ENCODE measurements at regions not wholly inside any gene's neighbourhood (a gene's known extent, or its start where the extent isn't known, plus 50 kb on each side); places are given as distances from the start of the nearest gene placed in this dataset.

- DNase-seq (ENCODE audit: low spot score in 2 of 2): no peak
- H3K4me1 ChIP-seq: no peaks in the 10 kb centered on the region
- no peak overlapping the region for H3K4me3 ChIP-seq
- intact Hi-C loops (cut with DNase I; ENCODE audit: low total_unique reads): no loop called here
- H3K9me3 ChIP-seq: no peaks in the 10 kb centered on the region
- no peaks in the 10 kb centered on the region for H3K36me3 ChIP-seq
- TF ChIP-seq POLR2AphosphoS5 (IDR thresholded peaks at IDR 0.05): no peak
- TF ChIP-seq CTCF (IDR thresholded peaks at IDR 0.05): no peak
- no peak for TF ChIP-seq POLR2A (IDR thresholded peaks at IDR 0.05)
- no peak overlapping the region for H3K27ac ChIP-seq
- H3K27me3 ChIP-seq: no peaks in the 10 kb centered on the region
Observed at GRCh38 chr4:170849969-170850368, 760.2 kb upstream of the AADAT start.

GRCh38 chr4:170827562-170828274 is 738.0 kb upstream of the AADAT start:
- no peaks in the 10 kb centered on the region for H3K36me3 ChIP-seq
- DNase-seq (ENCODE audit: low spot score in 2 of 2): no peak
- intact Hi-C loops (cut with DNase I; ENCODE audit: low total_unique reads): no loop called here
- no peak overlapping the region for H3K4me3 ChIP-seq
- no peaks in the 10 kb centered on the region for H3K9me3 ChIP-seq
- H3K27me3 ChIP-seq: no peaks in the 10 kb centered on the region
- H3K4me1 ChIP-seq: no peaks in the 10 kb centered on the region
- TF ChIP-seq POLR2AphosphoS5 (IDR thresholded peaks at IDR 0.05): no peak
- no peak for TF ChIP-seq POLR2A (IDR thresholded peaks at IDR 0.05)
- TF ChIP-seq CTCF (IDR thresholded peaks at IDR 0.05): no peak
- H3K27ac ChIP-seq: no peak overlapping the region

GRCh38 chr4:170818786-170819185 is 729.0 kb upstream of the AADAT start:
- intact Hi-C loops (cut with DNase I; ENCODE audit: low total_unique reads): no loop called here
- no peak for DNase-seq (ENCODE audit: low spot score in 2 of 2)
- Histone ChIP-seq H3K36me3 (no peaks in the 10 kb centered on the region), H3K4me3 (no peak overlapping the region), H3K27ac (no peak overlapping the region), H3K4me1 (no peaks in the 10 kb centered on the region), H3K27me3 (no peaks in the 10 kb centered on the region), H3K9me3 (peaks cover 13% of the 10 kb centered on the region in 2 donors)
- no peak for TF ChIP-seq POLR2AphosphoS5 (IDR thresholded peaks at IDR 0.05)
- TF ChIP-seq POLR2A (IDR thresholded peaks at IDR 0.05): no peak
- TF ChIP-seq CTCF (IDR thresholded peaks at IDR 0.05): no peak

- H3K27me3 ChIP-seq: no peaks in the 10 kb centered on the region
- no peaks in the 10 kb centered on the region for H3K9me3 ChIP-seq
- intact Hi-C loops (cut with DNase I; ENCODE audit: low total_unique reads): no loop called here
- no peaks in the 10 kb centered on the region for H3K4me1 ChIP-seq
- no peak overlapping the region for H3K4me3 ChIP-seq
- no peak for DNase-seq (ENCODE audit: low spot score in 2 of 2)
- H3K36me3 ChIP-seq: no peaks in the 10 kb centered on the region
- H3K27ac ChIP-seq: no peak overlapping the region
- TF ChIP-seq POLR2AphosphoS5 (IDR thresholded peaks at IDR 0.05) (no peak), POLR2A (IDR thresholded peaks at IDR 0.05) (no peak), CTCF (IDR thresholded peaks at IDR 0.05) (no peak)
Observed at GRCh38 chr4:170805352-170805751, 715.6 kb upstream of the AADAT start.

GRCh38 chr4:170804930-170805329 is 715.2 kb upstream of the AADAT start:
- TF ChIP-seq POLR2A (IDR thresholded peaks at IDR 0.05): no peak
- no peak for TF ChIP-seq POLR2AphosphoS5 (IDR thresholded peaks at IDR 0.05)
- TF ChIP-seq CTCF (IDR thresholded peaks at IDR 0.05): no peak

More at GRCh38 chr4:170804930-170805329, 715.2 kb upstream of the AADAT start:
- DNase-seq (ENCODE audit: low spot score in 2 of 2): no peak
- H3K27ac ChIP-seq: no peak overlapping the region
- no peaks in the 10 kb centered on the region for H3K36me3 ChIP-seq
- no peaks in the 10 kb centered on the region for H3K27me3 ChIP-seq
- intact Hi-C loops (cut with DNase I; ENCODE audit: low total_unique reads): no loop called here
- no peaks in the 10 kb centered on the region for H3K4me1 ChIP-seq
- no peaks in the 10 kb centered on the region for H3K9me3 ChIP-seq
- H3K4me3 ChIP-seq: no peak overlapping the region

Measured in breast epithelium (tissue), 4 donors.